ENCODE measurements at regions not wholly inside any gene's neighbourhood (a gene's known extent, or its start where the extent isn't known, plus 50 kb on each side); places are given as distances from the start of the nearest gene placed in this dataset.

GRCh38 chr5:8740595-8740994 lies 805.3 kb downstream of the SEMA5A start:
- no peak for DNase-seq

DNA sequence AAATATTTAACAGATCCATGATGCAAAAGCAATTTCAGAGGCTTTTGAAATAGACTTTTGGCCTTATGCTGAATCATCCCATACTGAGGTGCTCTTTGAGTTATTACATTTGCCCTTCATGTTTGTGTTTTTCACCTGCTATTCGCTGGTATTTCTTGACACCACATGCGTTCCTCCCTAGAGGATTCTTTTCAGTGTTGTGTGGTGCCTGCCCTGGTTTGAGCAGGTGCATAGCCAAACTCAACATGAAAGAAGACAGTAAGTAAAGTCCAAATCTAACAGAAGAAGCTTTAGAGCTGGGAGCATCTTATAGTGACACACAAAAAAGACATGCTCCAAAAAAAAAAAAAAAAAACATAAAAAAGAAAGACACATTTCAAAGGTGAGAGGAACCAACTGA lies 796.3 kb downstream of the SEMA5A start:
- no peak for DNase-seq

- no peak for DNase-seq
Measured at GRCh38 chr5:8750100-8750499, 795.8 kb downstream of the SEMA5A start.

DNA sequence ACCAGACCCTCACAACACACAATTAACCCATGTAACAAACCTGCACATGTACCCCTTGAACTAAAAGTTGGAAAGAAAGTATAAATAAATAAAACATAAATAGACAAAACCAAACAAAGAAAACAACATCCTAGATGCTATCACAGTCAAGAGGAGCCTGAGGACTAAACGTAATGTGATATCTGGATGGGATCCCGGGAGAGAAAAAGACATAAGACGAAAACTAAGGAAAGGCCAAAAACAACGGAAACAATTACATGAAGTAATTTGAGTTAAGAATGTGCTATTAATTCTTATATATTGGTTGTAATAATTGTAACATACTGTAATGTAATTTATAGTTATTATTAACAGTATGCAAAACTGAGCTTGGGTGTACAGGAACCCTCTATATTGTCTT lies 793.9 kb downstream of the SEMA5A start:
- no peak for DNase-seq

DNA sequence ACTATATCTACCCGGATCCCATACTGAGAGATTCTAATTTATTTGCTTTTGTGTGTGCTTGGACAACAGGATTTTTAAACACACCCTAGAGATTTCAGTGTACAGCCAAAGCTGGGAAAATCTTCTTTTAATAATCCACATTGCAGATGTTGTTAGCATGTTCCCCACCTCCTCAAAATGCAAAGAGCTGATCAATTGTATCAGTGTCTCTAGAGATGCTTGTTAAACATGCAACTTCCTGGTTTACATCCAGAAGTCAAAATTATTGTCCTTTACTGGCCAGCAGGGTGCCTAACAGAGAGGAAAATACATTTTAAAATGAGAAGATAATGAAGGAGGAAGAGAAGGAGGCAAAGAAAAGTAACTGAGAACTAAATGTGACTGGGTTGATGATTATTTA lies 793.3 kb downstream of the SEMA5A start:
- no peak for DNase-seq

DNA sequence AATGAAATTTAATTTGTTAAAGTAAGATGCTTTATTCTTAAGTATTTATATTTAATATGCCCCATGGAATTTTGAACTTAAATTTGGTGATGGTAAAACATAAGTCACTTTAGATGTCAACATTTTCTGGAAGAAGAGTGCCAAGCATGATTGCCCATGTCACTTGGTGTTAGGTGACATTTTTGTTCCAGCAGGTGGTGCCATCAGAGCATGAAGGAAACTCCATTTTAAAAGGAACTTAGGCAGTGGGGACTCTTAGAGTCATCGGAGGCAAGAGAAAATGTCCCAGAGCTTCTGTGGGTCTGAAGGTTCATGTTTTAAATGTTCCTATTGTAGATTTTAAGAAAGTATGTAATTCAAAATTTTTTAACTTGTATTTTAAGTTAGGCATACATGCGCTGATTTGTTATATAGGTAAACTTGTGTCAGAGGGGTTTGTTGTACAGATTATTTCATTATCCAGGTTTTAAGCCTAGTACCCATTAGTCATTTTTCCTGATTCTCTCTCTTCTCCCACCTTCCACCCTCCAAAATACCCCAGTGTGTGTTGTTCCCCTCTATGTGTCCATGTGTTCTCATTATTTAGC lies 789.3 kb downstream of the SEMA5A start:
- DNase-seq = no peak

- no peak for DNase-seq
Measured at GRCh38 chr5:8765886-8766285, 780.0 kb downstream of the SEMA5A start.

GRCh38 chr5:8766448-8766847 lies 779.4 kb downstream of the SEMA5A start:
- no peak for DNase-seq

DNA sequence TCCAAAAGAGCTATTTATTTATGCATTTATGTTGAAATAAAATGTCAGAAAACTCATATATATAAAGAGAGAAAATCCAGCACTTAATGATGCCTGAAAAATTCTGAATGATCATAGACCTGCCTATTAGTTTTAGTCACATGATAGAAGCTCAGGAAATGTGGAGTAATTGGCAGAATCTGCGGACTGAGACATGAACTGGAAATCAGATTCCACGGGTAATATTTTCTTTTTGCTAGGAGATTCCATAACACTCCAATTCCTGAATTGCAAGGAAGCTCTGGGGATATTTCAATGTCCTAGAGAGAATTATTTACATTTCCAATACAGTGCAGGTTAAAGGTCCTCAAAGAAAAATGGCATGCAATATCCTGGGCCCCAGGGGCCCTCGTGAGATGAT lies 778.8 kb downstream of the SEMA5A start:
- DNase-seq = no peak

DNA sequence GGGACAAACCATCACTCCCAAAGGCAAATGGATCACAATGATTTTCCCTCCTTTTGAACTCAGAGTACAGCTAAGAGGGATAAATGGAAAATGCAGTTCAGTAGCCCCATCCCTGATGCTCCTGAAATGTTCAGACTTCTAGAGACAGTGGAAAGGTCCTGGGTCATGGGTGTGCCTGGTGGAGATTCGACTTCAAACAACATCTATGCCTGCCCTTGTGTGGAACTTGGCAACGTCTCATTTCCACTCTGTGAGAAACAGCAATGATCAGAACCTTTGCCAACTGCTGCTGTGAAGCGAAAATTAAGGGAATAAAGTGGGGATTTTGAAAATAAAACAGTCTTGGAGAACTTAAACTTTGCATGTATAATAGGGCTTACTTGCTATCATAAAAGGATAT lies 778.1 kb downstream of the SEMA5A start:
- no peak for DNase-seq

DNA sequence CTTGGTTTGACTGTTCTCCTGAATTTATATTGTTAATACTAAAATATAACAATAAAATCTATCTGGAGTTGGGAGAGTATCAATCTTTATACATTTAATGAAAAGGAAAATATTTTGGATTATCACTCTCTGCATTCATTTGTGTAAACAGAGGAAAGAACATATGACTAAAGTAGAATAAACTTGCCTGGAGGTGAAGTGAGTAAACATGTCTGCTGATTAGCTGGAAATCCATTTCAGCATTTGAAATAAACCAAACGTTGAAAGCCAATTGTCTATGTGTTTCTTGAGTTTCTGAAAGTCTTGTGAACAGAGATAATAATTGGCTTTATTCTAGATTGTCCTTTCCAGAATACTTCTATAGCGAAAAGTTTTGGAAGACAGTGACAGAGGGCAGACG lies 776.2 kb downstream of the SEMA5A start:
- DNase-seq = no peak

- no peak for DNase-seq
Measured at GRCh38 chr5:8770431-8770830, 775.4 kb downstream of the SEMA5A start.

DNA sequence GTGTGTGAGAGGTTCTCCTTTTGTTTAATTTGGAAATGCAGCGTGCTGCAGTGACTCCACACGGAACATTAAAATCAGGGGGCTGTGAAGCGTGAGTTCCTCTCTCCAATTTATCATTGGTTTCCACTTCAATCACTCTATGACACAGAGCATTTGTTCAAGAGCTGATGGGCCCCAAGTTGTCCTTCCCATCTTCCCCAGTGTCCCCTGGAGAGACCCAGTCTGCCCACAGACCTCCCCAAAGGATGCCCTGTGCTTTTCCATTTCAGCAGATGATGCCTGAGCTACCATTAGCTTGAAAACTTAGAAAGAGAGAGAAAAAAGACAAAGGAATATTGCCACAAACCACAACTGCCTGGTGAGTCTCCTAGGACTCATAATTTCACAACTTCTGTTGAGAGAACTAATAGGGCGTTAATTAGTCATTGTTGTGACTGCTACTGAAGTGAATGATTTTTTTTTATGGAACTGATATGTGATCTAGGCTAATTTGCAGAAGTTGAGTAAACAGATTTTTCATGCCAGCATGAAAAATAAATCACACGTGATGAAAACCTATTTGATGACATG lies 772.7 kb downstream of the SEMA5A start:
- DNase-seq = no peak

DNA sequence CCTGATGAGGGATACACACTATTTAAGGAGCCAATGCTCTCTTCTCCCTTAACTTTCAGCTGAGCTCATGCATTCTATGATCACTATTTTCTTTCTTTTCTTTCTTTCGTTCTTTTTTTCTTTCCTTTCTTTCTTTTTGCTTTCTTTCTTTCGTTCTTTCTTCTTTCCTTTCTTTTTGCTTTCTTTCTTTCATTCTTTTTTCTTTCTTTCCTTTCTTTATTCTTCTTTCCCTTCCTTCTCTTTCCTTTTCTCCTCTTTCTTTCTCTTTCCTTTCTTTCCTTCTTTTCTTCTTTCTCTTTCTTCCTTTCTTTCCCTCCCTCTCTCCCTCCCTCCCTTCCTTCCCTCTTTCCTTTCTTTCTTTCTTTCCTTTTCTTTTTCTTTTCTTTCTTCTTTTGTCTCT lies 761.2 kb downstream of the SEMA5A start:
- DNase-seq = no peak

DNA sequence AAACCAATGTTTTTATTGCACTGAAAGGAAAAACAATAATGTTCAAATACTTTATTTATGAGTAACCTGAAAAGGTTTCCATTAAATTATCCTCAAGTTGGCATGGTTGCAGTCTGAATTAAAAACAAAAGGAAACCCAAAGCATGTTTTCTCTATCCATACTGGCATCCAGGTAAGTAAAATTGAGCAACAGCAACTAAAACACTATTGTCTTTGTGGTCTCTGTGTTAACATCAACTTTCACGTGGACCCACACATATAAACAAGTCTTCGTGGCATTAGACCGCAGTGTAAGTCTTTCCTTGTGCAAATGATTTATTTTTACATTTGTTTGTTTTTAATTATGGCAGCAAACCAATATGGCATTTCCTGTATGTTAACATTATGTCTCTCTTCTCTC lies 757.6 kb downstream of the SEMA5A start:
- DNase-seq = no peak

DNA sequence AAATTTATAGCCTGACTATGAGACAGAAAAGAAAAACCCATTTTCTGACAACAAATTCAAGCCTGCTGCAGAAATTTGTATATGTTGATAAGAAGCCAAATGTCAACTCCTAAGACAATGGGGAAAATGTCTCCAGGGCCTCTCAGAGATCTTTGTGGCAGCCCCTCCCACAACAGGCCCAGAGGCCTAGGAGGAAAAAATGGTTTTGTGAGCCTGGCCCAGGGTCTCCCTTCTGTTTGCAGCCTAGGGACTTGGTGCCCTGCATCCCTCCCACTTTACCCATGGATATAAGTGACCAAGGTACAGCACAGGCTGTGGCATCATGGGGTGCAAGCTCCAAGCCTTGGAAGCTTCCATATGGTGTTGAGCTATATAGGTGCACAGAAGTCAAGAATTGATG lies 740.2 kb downstream of the SEMA5A start:
- no peak for DNase-seq

DNA sequence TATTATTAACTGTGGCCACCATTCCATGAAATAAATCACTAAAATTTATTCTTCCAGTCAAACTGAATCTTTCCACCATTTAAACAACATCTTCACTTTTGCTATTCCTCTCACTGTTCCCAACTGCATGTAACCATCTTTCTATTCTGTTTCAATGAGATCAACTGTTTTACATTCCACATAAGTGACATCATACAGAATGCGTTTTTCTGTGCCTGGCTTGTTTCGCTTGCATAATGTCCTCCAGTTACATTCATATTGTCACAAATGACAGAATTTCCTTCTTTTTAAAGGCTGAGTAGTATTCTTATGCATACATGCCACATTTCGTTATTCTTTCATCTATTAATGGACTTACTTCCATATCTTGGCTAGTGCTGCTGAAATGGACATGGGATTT lies 738.2 kb downstream of the SEMA5A start:
- DNase-seq = no peak

DNA sequence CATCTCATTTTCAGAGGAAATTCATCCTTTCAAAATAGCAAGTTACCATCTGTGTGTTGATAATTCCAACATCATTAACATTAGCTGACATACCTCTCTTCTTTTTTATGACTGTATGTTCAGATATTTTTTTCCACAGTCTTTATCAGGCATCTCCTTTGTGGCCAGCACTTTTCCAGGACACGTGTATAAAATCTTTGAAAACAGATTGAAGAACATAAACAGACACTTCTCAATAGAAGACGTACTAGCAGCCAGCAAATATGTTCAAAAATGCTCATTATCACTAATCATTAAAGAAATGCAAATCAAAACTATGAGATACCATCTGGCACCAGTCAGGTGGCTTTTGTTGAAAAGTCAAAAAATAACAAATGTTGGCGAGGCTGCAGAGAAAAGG lies 734.3 kb downstream of the SEMA5A start:
- DNase-seq = no peak

GRCh38 chr5:8813180-8813579 lies 732.7 kb downstream of the SEMA5A start:
- no peak for DNase-seq

DNA sequence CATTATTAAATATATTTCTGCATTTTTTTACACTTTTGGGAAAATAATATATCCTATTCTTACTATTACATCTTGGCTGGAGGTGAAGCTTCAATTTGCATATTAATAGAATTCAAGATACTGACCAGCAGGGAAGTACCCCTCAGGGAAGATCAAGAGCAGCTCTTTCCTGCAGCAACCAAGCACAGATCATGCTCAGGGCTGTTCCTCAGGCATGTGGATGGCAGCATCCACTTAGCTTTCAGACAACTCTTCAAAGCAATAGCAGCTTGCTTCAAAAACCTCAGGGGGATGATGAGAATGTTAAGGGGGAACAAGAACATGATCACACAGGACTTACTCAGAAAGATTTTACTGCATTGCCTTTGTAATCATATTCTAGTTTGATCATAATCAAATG lies 731.8 kb downstream of the SEMA5A start:
- no peak for DNase-seq

- no peak for DNase-seq
Measured at GRCh38 chr5:8824371-8824770, 721.5 kb downstream of the SEMA5A start.

GRCh38 chr5:8825139-8825757 lies 720.6 kb downstream of the SEMA5A start:
- no peak for DNase-seq

DNA sequence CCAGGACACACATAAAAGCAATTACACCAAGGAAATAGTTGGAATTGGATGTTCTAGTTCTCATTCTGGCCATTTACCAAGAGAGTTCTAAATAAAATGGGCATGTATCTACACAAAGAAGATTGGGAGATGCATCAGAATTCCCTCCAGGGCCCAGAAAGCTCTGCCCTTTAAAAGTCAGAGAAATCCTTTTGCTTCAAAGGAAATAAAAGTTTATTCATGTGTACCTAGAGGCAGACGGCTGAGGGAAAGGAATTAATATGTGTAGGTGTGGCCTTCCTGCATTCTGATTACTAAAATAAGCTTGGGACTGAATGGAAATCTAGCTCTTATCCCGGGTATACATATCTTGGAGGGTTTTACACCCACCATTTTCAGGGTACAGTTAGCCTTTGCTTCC lies 719.4 kb downstream of the SEMA5A start:
- no peak for DNase-seq

- DNase-seq = no peak
Measured at GRCh38 chr5:8827696-8828095, 718.2 kb downstream of the SEMA5A start.

All from stimulated activated CD4-positive, alpha-beta T cell treated with anti-CD3 and anti-CD28 coated beads, Interleukin-4, amount 100 ng/mL, for 1 hour (primary cell).